K562 (cell line): ENCODE measurements at regions not wholly inside any gene's neighbourhood (a gene's known extent, or its start where the extent isn't known, plus 50 kb on each side); places are given as distances from the start of the nearest gene placed in this dataset.

ENCODE experiments used
- CHD1 ChIP-seq: fragments of 200-600 bp; sonication (generic); IDR thresholded peaks from one replicate; pipeline ENCODE4 v1.6.1; 2012; ENCODE audit warnings: mild to moderate bottlenecking, moderate library complexity, low read length, inconsistent platforms
- CTCF ChIP-seq, 3 experiments: IDR thresholded peaks in 2 of 3; conservative IDR thresholded peaks in 1 of 3; 2 replicates each; pipeline ENCODE4 v1.5.1; 2011 to 2012; ENCODE audit warnings: low read length in 3 of 3, mild to moderate bottlenecking in 3 of 3, control low read depth in 2 of 3, improper control_type of control experiment in 1 of 3, inconsistent platforms in 1 of 3, low read depth in 1 of 3, mixed read lengths in 1 of 3, moderate library complexity in 1 of 3; ENCODE audit not compliant: insufficient read depth in 2 of 3
- HNRNPK ChIP-seq: fragments of 200-400 bp; formaldehyde crosslinking; IDR thresholded peaks from one replicate; pipeline ENCODE4 v1.6.1; 2018; ENCODE audit warnings: mild to moderate bottlenecking, low read depth, low read length; ENCODE audit not compliant: poor library complexity, severe bottlenecking
- ID3 ChIP-seq, 2 experiments: fragments of 250-450 bp in 1 of 2; fragments of 450-650 bp in 1 of 2; sonication (Bioruptor Pico) in 1 of 2; IDR thresholded peaks; 2 replicates each; pipeline versions ENCODE4 v1.6.1 to v1.8.0; 2016 to 2021; ENCODE audit warnings: mild to moderate bottlenecking in 2 of 2, moderate library complexity in 2 of 2, missing compliant biosample characterization in 1 of 2, missing genetic modification characterization in 1 of 2
- KAT7 ChIP-seq: sonication (generic); formaldehyde crosslinking; IDR thresholded peaks from 2 replicates; pipeline ENCODE4 v1.8.0; 2022; ENCODE audit warnings: missing genetic modification reagents, mild to moderate bottlenecking, borderline replicate concordance
- KDM5B ChIP-seq: fragments of 200-600 bp; sonication (generic); IDR thresholded peaks from 2 replicates; pipeline ENCODE4 v1.6.1; 2012; ENCODE audit warnings: low read depth, mild to moderate bottlenecking, moderate library complexity, low read length, control low read depth, inconsistent platforms; ENCODE audit not compliant: insufficient replicate concordance
- NFE2L1 ChIP-seq: fragments of 450-650 bp; IDR thresholded peaks from 2 replicates; pipeline ENCODE4 v1.6.1; 2016; ENCODE audit warnings: missing genetic modification characterization, low read depth, mild to moderate bottlenecking, missing compliant biosample characterization, moderate library complexity, borderline replicate concordance
- NR2C1 ChIP-seq, 2 experiments: fragments of 450-650 bp; IDR thresholded peaks; 2 replicates each; pipeline ENCODE4 v1.6.1; 2017; ENCODE audit warnings: mild to moderate bottlenecking in 2 of 2, antibody characterized with exemption in 1 of 2, inconsistent platforms in 1 of 2, missing compliant biosample characterization in 1 of 2, missing genetic modification characterization in 1 of 2
- POLR2A ChIP-seq: fragments of 450-650 bp; conservative IDR thresholded peaks from 2 replicates; pipeline ENCODE4 v1.6.1; 2016
- RCOR1 ChIP-seq, 2 experiments: IDR thresholded peaks; 2 replicates each; pipeline ENCODE4 v1.6.1; 2012; ENCODE audit warnings: low read depth in 2 of 2, low read length in 2 of 2, borderline replicate concordance in 1 of 2, improper control_type of control experiment in 1 of 2
- RNF219 ChIP-seq: fragments of 250-450 bp; sonication (Bioruptor Pico); IDR thresholded peaks from 2 replicates; pipeline ENCODE4 v1.5.0; 2022; ENCODE audit warnings: mild to moderate bottlenecking
- ZNF41 ChIP-seq: fragments of 250-450 bp; sonication (Bioruptor Pico); conservative IDR thresholded peaks from 2 replicates; pipeline ENCODE4 v1.4.0; 2020; ENCODE audit warnings: mild to moderate bottlenecking

DNA sequence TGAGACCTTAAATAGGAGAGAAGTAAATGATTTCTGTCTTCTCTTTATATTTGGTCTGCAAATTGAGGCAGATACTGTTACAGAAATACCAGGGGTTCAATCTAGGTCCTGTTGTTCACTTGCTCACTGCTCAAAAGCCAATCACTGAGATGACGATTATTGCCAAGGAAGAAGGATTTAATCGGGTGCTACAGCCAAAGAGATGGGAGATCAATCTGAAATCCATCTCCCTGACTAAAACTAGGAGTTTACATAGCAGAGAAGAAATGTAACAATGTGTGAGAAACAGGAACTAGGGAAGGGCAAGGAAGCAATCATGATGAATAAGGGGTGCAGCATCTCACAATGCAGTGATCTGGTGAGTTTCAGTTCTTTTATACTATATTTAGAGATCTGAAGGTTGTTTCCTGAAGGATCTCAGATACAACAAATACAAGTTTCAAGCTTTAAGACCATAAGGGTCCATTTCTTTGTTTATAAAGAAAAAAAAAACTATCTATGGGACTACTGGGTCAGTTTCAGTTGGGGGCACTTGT, 117.9 kb upstream of the FAM9B start:
- TF ChIP-seq KAT7 (no peak), RCOR1 (IDR thresholded peaks at IDR 0.05; ENCODE audit: borderline replicate concordance in 1 of 2, low read depth in 2 of 2, low read length in 2 of 2) (no peak), POLR2A (no peak), CTCF (IDR thresholded peaks at IDR 0.05 in 2 of 3, conservative IDR thresholded peaks at IDR 0.05 in 1 of 3; ENCODE audit: insufficient read depth in 2 of 3, low read depth in 1 of 3, low read length in 3 of 3) (no peak), ZNF41 (CRISPR knock-in tag) (no peak), NFE2L1 (tag) (no peak), ID3 (CRISPR knock-in tag; IDR thresholded peaks at IDR 0.05) (no peak), ID3 (tag; IDR thresholded peaks at IDR 0.05) (no peak), RNF219 (CRISPR knock-in tag) (no peak), HNRNPK (no peak), CHD1 (no peak), KDM5B (no peak), NR2C1 (IDR thresholded peaks at IDR 0.05) (no peak), NR2C1 (tag; IDR thresholded peaks at IDR 0.05) (no peak)
